Fibroblast of pulmonary artery (primary cell): ENCODE measurements at regions not wholly inside any gene's neighbourhood (a gene's known extent, or its start where the extent isn't known, plus 50 kb on each side); places are given as distances from the start of the nearest gene placed in this dataset.
"Not testable (repeated sequence)": the region's sequence is repeated elsewhere in the genome, so short reads cannot be mapped to it uniquely, and the experiment has no call there.

Source experiments
- DNase-seq: peaks from one replicate; pipeline ENCODE4 v3.0.0-alpha.2; 2010; ENCODE audit warnings: low read depth
- H3K4me3 ChIP-seq: replicated peaks from 2 replicates; pipeline ENCODE4 v1.5.1; 2011; ENCODE audit warnings: low read depth, mild to moderate bottlenecking, control low read depth, low read length, moderate library complexity
- TF ChIP-seq, protein P1 (sequence below): IDR thresholded peaks from 2 replicates; pipeline ENCODE4 v1.5.1; 2011; ENCODE audit warnings: mild to moderate bottlenecking, control low read depth, low read length, inconsistent platforms; ENCODE audit errors: missing control alignments

DNA sequence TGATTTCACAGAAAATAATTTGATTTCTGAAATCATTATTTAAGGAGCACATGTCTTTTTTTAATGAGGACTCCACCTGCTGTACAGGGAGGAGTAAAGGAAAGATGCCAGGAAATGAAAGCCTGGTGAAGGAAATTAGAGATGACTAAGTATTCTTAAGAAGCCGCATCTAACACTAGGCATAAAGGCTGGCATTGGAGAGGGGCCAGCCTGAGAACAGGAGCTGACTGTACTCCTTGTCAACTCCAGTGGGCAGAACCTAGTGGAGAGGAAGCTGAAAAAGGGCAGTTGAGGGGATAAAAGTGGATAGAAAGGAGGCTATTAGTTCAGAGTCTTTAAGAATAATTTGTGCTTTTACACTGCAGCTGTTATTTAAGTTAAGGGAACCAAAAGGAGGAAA lies 393.0 kb downstream of the PPP1R2C start:
- TF ChIP-seq, protein P1, sequence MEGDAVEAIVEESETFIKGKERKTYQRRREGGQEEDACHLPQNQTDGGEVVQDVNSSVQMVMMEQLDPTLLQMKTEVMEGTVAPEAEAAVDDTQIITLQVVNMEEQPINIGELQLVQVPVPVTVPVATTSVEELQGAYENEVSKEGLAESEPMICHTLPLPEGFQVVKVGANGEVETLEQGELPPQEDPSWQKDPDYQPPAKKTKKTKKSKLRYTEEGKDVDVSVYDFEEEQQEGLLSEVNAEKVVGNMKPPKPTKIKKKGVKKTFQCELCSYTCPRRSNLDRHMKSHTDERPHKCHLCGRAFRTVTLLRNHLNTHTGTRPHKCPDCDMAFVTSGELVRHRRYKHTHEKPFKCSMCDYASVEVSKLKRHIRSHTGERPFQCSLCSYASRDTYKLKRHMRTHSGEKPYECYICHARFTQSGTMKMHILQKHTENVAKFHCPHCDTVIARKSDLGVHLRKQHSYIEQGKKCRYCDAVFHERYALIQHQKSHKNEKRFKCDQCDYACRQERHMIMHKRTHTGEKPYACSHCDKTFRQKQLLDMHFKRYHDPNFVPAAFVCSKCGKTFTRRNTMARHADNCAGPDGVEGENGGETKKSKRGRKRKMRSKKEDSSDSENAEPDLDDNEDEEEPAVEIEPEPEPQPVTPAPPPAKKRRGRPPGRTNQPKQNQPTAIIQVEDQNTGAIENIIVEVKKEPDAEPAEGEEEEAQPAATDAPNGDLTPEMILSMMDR = no peak
- H3K4me3 ChIP-seq = no peak overlapping the region
- DNase-seq = no peak

DNA sequence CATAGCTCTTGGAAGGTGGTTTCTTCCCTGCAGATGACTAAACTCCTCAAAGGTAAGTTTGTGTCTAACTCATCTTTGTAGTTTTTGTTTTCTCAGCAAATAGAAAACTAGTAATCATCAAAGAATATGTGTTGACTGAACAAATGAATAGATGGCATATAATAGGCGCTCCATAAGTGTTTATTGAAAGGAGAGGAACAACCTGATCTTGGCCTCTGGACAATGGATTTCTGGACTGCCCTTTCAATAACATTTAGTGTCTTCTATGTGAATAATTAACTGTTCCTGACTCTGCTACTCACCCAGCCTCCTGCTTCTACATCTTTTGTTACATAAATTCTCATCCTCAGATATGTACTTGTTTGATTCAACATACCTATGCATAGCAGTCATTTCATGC lies 399.1 kb downstream of the PPP1R2C start:
- no peak overlapping the region for H3K4me3 ChIP-seq
- TF ChIP-seq, protein P1 = no peak
- no peak for DNase-seq

DNA sequence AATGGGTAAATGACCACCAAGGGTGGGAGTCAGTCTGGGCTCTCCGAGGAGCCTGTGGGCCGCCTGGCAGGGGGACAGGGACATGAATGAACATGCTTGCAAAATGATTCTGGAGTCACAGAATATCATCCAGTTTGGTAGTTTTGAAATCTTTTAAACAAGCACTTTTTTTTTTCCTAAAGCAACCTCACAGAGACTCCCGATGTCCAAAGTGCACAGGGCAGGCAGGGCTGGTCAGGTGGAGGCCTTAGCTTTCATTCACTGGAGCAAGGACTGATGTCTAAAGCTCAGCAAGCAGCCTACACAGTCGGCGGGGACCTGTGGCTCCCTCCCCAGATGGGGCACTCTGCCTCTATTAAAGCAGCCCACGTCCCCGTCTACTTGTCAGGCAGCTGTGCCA lies 402.9 kb downstream of the PPP1R2C start:
- TF ChIP-seq, protein P1 = no peak

DNA sequence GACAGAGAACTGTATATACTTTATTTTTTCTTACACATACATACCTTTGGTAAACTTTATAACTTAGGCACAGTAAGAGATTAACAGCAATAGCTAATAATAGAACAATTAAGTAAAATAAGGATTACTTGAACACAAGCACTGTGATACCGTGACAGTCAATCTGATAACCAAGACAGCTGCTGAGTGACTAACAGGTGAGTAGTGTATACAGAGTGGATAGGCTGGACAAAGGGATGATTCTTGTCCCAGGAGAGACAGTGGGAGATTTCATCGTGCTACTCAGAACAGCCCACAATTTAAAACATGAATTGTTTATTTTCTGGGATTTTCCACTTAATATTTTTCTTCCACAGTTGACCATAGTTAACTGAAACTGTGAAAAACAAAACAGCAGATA lies 411.8 kb downstream of the PPP1R2C start:
- TF ChIP-seq, protein P1 = no peak
- no peak overlapping the region for H3K4me3 ChIP-seq
- no peak for DNase-seq

More for the DNA sequence above, 402.9 kb downstream of the PPP1R2C start:
- H3K4me3 ChIP-seq = no peak overlapping the region
- DNase-seq = no peak

DNA sequence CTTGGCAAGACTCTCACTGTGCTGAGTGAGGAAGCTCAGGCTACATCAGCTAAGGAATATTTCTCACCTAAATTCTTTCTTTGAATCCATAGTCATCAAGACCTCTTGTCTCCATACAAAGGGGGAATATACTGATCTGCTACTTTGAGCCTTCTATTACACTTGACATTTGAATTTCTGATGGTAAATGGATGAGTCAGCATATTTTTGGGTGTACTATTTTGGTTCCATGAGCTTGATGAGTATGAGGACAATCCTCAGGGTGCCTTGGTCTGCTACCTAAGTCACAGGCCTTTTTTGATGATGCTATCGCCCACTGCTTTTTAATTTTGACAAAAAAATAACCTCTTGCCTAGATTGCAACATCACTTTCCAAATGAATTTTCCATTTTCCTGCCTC lies 415.7 kb downstream of the PPP1R2C start:
- TF ChIP-seq, protein P1 = no peak
- DNase-seq = no peak
- H3K4me3 ChIP-seq = no peak overlapping the region

DNA sequence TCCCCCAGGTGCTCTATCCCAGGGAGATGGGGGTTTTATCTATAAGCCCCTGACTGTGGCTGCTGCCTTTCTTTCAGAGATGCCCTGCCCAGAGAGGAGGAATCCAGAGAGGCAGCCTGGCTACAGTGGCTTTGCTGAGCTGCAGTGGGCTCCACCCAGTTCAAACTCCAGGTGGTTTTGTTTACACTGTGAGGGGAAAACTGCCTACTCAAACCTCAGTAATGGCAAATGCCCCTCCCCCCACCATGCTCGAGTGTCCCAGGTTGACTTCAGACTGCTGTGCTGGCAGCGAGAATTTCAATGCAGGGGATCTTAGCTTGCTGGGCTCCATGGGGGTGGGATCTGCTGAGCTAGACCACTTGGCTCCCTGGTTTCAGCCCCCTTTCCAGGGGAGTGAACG lies 419.6 kb upstream of the CASK start:
- not testable (repeated sequence) for DNase-seq, H3K4me3 ChIP-seq
